ENCODE measurements at regions not wholly inside any gene's neighbourhood (a gene's known extent, or its start where the extent isn't known, plus 50 kb on each side); places are given as distances from the start of the nearest gene placed in this dataset.
A peak's percentile ranks its signal among the peaks of the same experiment; 100 is the strongest.

- POLR2A ChIA-PET, result no interaction called here
- DNase-seq (ENCODE audit: low read depth, low spot score), result no peak
- TF ChIP-seq CTCF (IDR thresholded peaks at IDR 0.05; ENCODE audit: insufficient read depth, low read length, missing control alignments), result no peak
- CTCF ChIA-PET, result no interaction called here
- H3K4me3 ChIP-seq (ENCODE audit: low read depth, low read length), result no peak overlapping the region
Measured at GRCh38 chr16:50866806-50867205, 124.9 kb downstream of the CYLD start.

- TF ChIP-seq CTCF (IDR thresholded peaks at IDR 0.05; ENCODE audit: insufficient read depth, low read length, missing control alignments), result no peak
- no peak overlapping the region for H3K4me3 ChIP-seq (ENCODE audit: low read depth, low read length)
- ChIA-PET POLR2A (no interaction called here), CTCF (no interaction called here)
- no peak for DNase-seq (ENCODE audit: low read depth, low spot score)
Measured at GRCh38 chr16:50864386-50864785, 122.5 kb downstream of the CYLD start.

- POLR2A ChIA-PET, result no interaction called here
- H3K4me3 ChIP-seq (ENCODE audit: low read depth, low read length), result no peak overlapping the region
- no peak for TF ChIP-seq CTCF (IDR thresholded peaks at IDR 0.05; ENCODE audit: insufficient read depth, low read length, missing control alignments)
- CTCF ChIA-PET, result no interaction called here
- DNase-seq (ENCODE audit: low read depth, low spot score), result no peak
Measured at GRCh38 chr16:50863644-50864144, 121.8 kb downstream of the CYLD start.

- ChIA-PET POLR2A (no interaction called here), CTCF (interaction anchor here (1.8 kb wide), 1 partner anchor 57 kb away, joined by 7 read pairs; no protein-coding TSS in a partner anchor)
- no peak for DNase-seq (ENCODE audit: low read depth, low spot score)
Measured at GRCh38 chr16:50862818-50863643, 121.1 kb downstream of the CYLD start.

GRCh38 chr16:50861970-50862411, 120.1 kb downstream of the CYLD start:
- no peak for TF ChIP-seq CTCF (IDR thresholded peaks at IDR 0.05; ENCODE audit: insufficient read depth, low read length, missing control alignments)
- CTCF ChIA-PET, result interaction anchor here (1.8 kb wide), 1 partner anchor 56 kb away, joined by 7 read pairs; no protein-coding TSS in a partner anchor
- peak; percentile 9 for DNase-seq (ENCODE audit: low read depth, low spot score)
- H3K4me3 ChIP-seq (ENCODE audit: low read depth, low read length), result no peak overlapping the region
- POLR2A ChIA-PET, result no interaction called here

More at GRCh38 chr16:50862818-50863643, 121.1 kb downstream of the CYLD start:
- no peak for TF ChIP-seq CTCF (IDR thresholded peaks at IDR 0.05; ENCODE audit: insufficient read depth, low read length, missing control alignments)
- H3K4me3 ChIP-seq (ENCODE audit: low read depth, low read length), result no peak overlapping the region

GRCh38 chr16:50861451-50861850, 119.6 kb downstream of the CYLD start:
- DNase-seq (ENCODE audit: low read depth, low spot score), result no peak
- ChIA-PET POLR2A (no interaction called here), CTCF (interaction anchor here (1.8 kb wide), 1 partner anchor 55 kb away, joined by 7 read pairs; no protein-coding TSS in a partner anchor)
- H3K4me3 ChIP-seq (ENCODE audit: low read depth, low read length), result no peak overlapping the region
- no peak for TF ChIP-seq CTCF (IDR thresholded peaks at IDR 0.05; ENCODE audit: insufficient read depth, low read length, missing control alignments)
